ENCODE measurements at regions not wholly inside any gene's neighbourhood (a gene's known extent, or its start where the extent isn't known, plus 50 kb on each side); places are given as distances from the start of the nearest gene placed in this dataset.

DNA sequence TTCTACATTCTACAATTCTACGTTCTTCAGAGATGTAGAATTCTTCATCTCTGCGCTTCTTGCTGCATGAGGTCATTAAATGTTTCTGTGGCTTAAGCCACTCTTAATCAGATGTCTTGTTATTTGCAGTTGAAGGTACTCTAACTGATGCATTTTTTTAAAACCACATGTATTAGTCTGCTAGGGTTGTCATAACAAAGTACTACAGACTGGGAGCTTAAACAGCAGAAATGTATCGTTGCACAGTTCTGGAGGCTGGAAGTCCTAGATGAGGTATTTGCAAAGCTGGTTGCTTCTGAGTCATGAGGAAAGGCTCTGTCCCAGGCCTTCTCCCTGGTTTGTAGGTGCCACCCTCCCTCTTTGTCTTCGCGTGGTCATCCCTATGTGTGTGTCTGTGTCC is 176.3 kb upstream of the GLI2 start:
- TF ChIP-seq, protein P1, sequence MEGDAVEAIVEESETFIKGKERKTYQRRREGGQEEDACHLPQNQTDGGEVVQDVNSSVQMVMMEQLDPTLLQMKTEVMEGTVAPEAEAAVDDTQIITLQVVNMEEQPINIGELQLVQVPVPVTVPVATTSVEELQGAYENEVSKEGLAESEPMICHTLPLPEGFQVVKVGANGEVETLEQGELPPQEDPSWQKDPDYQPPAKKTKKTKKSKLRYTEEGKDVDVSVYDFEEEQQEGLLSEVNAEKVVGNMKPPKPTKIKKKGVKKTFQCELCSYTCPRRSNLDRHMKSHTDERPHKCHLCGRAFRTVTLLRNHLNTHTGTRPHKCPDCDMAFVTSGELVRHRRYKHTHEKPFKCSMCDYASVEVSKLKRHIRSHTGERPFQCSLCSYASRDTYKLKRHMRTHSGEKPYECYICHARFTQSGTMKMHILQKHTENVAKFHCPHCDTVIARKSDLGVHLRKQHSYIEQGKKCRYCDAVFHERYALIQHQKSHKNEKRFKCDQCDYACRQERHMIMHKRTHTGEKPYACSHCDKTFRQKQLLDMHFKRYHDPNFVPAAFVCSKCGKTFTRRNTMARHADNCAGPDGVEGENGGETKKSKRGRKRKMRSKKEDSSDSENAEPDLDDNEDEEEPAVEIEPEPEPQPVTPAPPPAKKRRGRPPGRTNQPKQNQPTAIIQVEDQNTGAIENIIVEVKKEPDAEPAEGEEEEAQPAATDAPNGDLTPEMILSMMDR (IDR thresholded peaks at IDR 0.05; ENCODE audit: low read depth, low read length, poor library complexity, severe bottlenecking), result no peak
- no peak for TF ChIP-seq EZH2phosphoT487 (IDR thresholded peaks at IDR 0.05; ENCODE audit: borderline replicate concordance, low read length)
- Histone ChIP-seq H3K79me2 (ENCODE audit: control insufficient read depth, low read length) (no peaks in the 10 kb centered on the region), H3F3A (ENCODE audit: control insufficient read depth, insufficient read depth) (no peaks in the 10 kb centered on the region), H3K4me1 (ENCODE audit: control insufficient read depth, low read length) (no peaks in the 10 kb centered on the region), H3K4me2 (ENCODE audit: low read length) (no peak overlapping the region), H3K9me2 (replicated peaks; ENCODE audit: control insufficient read depth, low read length) (no peaks in the 10 kb centered on the region), H3K27ac (ENCODE audit: low read depth, low read length) (no peak overlapping the region), H3K4me3 (ENCODE audit: low read length) (no peak overlapping the region), H3K36me3 (ENCODE audit: control insufficient read depth, low read length) (no peaks in the 10 kb centered on the region), H3K9me3 (ENCODE audit: control insufficient read depth, insufficient read depth, low read length) (no peaks in the 10 kb centered on the region), H4K20me1 (ENCODE audit: control insufficient read depth, insufficient read depth, low read depth, low read length) (no peaks in the 10 kb centered on the region), H3K27me3 (ENCODE audit: control insufficient read depth, low read length) (0 out of 2 replicates have a peak, but pooled peaks cover 2% of the 10 kb centered on the region)

DNA sequence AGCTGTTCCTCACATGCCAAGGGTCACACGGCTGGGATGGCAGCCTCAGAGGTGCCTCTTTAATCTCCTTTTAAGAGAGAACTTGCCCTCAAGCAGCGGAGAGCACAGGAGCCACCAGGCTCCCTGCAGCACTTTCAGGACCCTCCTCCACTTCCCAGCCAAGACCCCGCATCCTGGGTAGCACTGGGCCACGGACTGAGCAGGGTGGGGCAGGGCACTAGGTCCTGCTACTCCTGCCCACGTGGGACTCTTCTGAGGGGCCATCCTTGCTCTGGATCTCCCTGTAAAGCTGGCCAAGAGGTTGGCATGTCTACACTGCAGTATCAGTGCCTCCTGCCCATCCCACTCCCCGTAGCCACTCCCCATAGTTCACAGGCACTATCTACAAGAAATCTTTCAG is 175.3 kb upstream of the GLI2 start:
- no peaks in the 10 kb centered on the region for H3K36me3 ChIP-seq (ENCODE audit: control insufficient read depth, low read length)
- no peak overlapping the region for H3K4me3 ChIP-seq (ENCODE audit: low read length)
- TF ChIP-seq, protein P1 (IDR thresholded peaks at IDR 0.05; ENCODE audit: low read depth, low read length, poor library complexity, severe bottlenecking), result no peak
- TF ChIP-seq EZH2phosphoT487 (IDR thresholded peaks at IDR 0.05; ENCODE audit: borderline replicate concordance, low read length), result no peak
- no peaks in the 10 kb centered on the region for H3K27me3 ChIP-seq (ENCODE audit: control insufficient read depth, low read length)
- H3F3A ChIP-seq (ENCODE audit: control insufficient read depth, insufficient read depth), result no peaks in the 10 kb centered on the region
- H4K20me1 ChIP-seq (ENCODE audit: control insufficient read depth, insufficient read depth, low read depth, low read length), result no peaks in the 10 kb centered on the region
- no peaks in the 10 kb centered on the region for H3K9me3 ChIP-seq (ENCODE audit: control insufficient read depth, insufficient read depth, low read length)
- no peaks in the 10 kb centered on the region for H3K9me2 ChIP-seq (replicated peaks; ENCODE audit: control insufficient read depth, low read length)
- H3K79me2 ChIP-seq (ENCODE audit: control insufficient read depth, low read length), result no peaks in the 10 kb centered on the region
- H3K4me2 ChIP-seq (ENCODE audit: low read length), result no peak overlapping the region
- no peak overlapping the region for H3K27ac ChIP-seq (ENCODE audit: low read depth, low read length)
- H3K4me1 ChIP-seq (ENCODE audit: control insufficient read depth, low read length), result no peaks in the 10 kb centered on the region

DNA sequence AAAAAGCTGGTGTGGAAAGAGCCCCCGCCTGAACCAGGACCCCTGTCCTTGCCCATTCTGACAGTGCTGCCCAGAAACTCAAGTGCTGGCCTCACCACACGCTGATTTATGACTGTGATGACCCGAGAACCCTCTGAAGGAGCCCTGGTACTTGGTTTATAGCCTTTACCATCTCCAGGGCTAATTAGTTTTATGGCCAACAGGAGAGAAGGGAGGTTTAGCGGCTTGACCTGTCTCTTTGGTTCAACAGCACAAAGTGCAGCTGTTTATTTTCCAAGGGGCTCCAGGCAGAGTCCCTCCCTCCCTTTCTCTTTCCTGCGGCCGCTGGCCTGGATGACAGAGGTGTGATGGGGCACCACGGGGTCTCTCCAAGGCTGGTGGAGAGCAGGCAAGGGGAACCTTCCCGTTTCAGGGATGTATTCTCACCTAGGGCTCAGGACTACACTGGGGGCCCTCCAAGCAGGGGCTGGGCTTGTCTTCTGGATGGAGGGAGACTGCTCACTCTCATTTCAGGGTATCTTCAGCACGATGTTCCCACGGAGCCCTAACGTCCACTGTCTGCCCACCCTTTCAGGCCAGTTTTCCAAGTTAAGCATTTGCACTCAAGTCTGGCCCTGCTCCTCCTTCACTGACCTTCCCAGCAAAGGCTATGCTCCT is 174.2 kb upstream of the GLI2 start:
- no peaks in the 10 kb centered on the region for H3K4me1 ChIP-seq (ENCODE audit: control insufficient read depth, low read length)
- no peaks in the 10 kb centered on the region for H3K27me3 ChIP-seq (ENCODE audit: control insufficient read depth, low read length)

More for the DNA sequence above, 174.2 kb upstream of the GLI2 start:
- H3K9me3 ChIP-seq (ENCODE audit: control insufficient read depth, insufficient read depth, low read length), result no peaks in the 10 kb centered on the region
- no peaks in the 10 kb centered on the region for H3K9me2 ChIP-seq (replicated peaks; ENCODE audit: control insufficient read depth, low read length)
- H3F3A ChIP-seq (ENCODE audit: control insufficient read depth, insufficient read depth), result no peaks in the 10 kb centered on the region
- H3K36me3 ChIP-seq (ENCODE audit: control insufficient read depth, low read length), result no peaks in the 10 kb centered on the region
- TF ChIP-seq, protein P1 (IDR thresholded peaks at IDR 0.05; ENCODE audit: low read depth, low read length, poor library complexity, severe bottlenecking), result no peak
- TF ChIP-seq EZH2phosphoT487 (IDR thresholded peaks at IDR 0.05; ENCODE audit: borderline replicate concordance, low read length), result no peak
- no peaks in the 10 kb centered on the region for H4K20me1 ChIP-seq (ENCODE audit: control insufficient read depth, insufficient read depth, low read depth, low read length)
- no peak overlapping the region for H3K4me2 ChIP-seq (ENCODE audit: low read length)
- H3K27ac ChIP-seq (ENCODE audit: low read depth, low read length), result no peak overlapping the region
- no peaks in the 10 kb centered on the region for H3K79me2 ChIP-seq (ENCODE audit: control insufficient read depth, low read length)
- H3K4me3 ChIP-seq (ENCODE audit: low read length), result no peak overlapping the region
